HG02973 (cell line): ENCODE measurements at regions not wholly inside any gene's neighbourhood (a gene's known extent, or its start where the extent isn't known, plus 50 kb on each side); places are given as distances from the start of the nearest gene placed in this dataset.
A peak's percentile ranks its signal among the peaks of the same experiment; 100 is the strongest.
"Not testable (repeated sequence)": the region's sequence is repeated elsewhere in the genome, so short reads cannot be mapped to it uniquely, and the experiment has no call there.

Experiments
- ATAC-seq: cut with Tn5 transposase; IDR thresholded peaks from one replicate; pipeline ENCODE4 v1.9.1; 2021; ENCODE audit warnings: moderate library complexity; ENCODE audit not compliant: unreplicated experiment

DNA sequence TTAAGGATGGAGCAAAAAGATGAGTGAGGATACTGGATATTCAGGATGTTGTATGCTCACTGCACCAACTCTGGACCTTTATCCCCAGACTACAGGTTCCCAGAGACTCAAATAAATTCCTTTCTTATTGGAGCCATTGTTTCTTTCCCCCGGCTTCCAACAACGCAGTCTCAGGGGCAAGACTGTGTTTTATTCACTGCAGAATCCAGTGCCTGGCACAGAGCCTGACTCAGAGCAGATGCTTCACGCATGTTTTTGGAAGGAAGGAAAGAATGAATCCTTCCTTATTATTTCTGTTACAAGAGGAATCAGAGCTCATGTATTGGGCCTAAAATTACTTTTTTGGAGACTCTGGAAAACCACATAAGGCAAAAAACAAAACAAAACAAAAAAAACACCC is 96.0 kb upstream of the VGLL4 start:
- no peak for ATAC-seq

GRCh38 chr3:11739123-11739522 is 95.4 kb upstream of the VGLL4 start:
- no peak for ATAC-seq

DNA sequence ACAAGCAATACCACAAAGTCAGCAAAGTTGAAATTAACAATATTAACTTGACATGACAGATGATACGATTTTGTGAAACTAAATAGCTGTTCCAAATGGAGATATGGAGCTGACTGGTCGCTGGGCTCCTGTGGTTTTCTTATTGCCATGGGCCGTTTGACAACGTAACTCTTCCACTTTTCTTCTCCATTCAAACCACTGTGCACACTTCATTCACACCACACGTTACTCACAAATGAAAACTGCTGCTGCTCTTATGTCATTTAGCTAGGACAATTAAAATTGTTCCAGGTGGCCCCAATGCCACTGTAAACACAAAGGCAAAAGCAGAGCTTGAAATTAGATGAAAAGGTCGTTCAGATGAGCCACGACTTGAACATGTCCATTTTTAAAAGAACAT is 94.0 kb upstream of the VGLL4 start:
- no peak for ATAC-seq

- no peak for ATAC-seq
Measured at GRCh38 chr3:11736136-11736833, 92.6 kb upstream of the VGLL4 start.

- no peak for ATAC-seq
Measured at GRCh38 chr3:11735638-11736037, 91.9 kb upstream of the VGLL4 start.

- not testable (repeated sequence) for ATAC-seq
Measured at GRCh38 chr3:11735111-11735510, 91.4 kb upstream of the VGLL4 start.

DNA sequence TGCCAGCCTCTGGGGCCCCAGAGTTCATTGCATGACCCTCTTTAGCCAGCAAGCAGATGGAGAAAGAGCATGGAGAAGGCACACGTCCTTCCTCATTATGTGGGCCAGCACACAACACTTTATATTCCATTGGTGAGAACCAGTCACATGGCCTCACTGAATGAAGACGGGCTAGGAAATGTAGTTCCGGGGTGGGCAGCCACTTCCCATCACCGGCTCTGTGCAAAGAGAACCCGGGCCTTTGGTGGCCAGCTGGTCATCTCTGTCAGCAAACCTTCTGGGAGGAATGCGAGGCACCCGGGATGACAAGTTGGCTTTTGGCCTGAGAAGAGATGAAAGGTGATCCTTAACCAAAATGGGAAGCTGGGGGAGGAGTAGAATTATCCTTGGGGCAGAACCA is 90.2 kb upstream of the VGLL4 start:
- ATAC-seq, result no peak

DNA sequence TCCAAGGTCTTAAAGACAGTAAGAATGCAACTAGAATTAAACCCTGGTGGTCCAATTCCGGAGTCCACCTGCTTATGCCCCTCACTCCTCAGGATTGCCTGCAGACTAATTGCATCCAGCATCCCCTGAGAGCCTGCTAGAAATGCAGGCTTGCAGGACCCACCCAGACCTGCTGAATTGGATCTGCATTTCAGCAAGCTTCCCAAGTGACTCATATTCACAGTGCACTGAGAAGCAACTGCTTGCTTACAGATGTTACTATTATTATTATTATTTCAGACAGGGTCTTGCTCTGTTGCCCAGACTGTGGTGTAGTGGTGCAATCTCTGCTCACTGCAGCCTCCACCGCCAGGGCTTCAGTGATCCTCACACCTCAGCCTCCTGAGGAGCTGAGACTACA is 83.5 kb upstream of the VGLL4 start:
- no peak for ATAC-seq

GRCh38 chr3:11726146-11726545 is 82.4 kb upstream of the VGLL4 start:
- no peak for ATAC-seq

DNA sequence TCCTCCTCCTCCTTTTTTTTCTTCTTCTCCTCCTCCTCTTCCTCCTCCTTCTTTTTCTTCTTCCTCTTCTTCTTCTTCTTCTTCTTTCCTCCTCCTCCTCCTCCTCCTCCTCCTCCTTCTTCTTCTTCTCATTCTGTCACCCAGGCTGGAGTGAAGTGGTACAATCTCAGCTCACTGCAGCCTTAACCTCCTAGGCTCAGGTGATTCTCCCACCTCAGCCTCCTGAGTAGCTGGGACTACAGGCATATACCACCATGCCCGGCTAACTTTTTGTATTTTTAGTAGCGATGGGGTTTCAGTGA is 81.6 kb upstream of the VGLL4 start:
- ATAC-seq, result not testable (repeated sequence)

- peak; percentile 42 for ATAC-seq
Measured at GRCh38 chr3:11724615-11725339, 81.1 kb upstream of the VGLL4 start.

- ATAC-seq, result no peak
Measured at GRCh38 chr3:11721479-11721878, 77.8 kb upstream of the VGLL4 start.

DNA sequence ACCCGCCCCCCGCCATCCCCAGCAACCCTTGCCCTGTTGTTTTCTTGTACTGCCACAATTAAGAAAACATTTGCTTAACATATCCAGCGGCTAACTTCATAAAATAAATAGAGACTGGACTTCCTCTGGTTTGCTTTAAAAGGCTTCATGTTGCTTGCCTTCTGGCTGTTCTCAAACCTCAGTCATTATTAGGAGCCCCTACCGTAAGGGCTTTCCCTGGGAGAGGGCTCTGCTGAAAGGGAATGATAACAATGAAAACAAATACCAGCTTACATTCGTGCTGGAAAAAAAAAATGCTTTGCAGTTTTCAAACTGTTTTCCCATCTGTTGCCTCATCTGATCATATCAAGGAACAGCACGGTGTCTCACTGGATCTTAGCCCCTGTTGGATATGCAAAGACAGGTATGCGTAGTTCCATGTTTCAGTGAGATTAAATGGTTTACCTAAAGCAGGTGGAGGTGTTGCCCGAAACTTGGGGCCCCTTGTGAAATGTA is 77.2 kb upstream of the VGLL4 start:
- no peak for ATAC-seq

- ATAC-seq, result peak; percentile 33
Measured at GRCh38 chr3:11720304-11720898, 76.7 kb upstream of the VGLL4 start.

- peak; percentile 68 for ATAC-seq
Measured at GRCh38 chr3:11719406-11720303, 75.9 kb upstream of the VGLL4 start.

- peak; percentile 10 for ATAC-seq
Measured at GRCh38 chr3:11718637-11719405, 75.1 kb upstream of the VGLL4 start.

GRCh38 chr3:11717768-11718636 is 74.3 kb upstream of the VGLL4 start:
- no peak for ATAC-seq

- ATAC-seq, result no peak
Measured at GRCh38 chr3:11717301-11717700, 73.6 kb upstream of the VGLL4 start.

DNA sequence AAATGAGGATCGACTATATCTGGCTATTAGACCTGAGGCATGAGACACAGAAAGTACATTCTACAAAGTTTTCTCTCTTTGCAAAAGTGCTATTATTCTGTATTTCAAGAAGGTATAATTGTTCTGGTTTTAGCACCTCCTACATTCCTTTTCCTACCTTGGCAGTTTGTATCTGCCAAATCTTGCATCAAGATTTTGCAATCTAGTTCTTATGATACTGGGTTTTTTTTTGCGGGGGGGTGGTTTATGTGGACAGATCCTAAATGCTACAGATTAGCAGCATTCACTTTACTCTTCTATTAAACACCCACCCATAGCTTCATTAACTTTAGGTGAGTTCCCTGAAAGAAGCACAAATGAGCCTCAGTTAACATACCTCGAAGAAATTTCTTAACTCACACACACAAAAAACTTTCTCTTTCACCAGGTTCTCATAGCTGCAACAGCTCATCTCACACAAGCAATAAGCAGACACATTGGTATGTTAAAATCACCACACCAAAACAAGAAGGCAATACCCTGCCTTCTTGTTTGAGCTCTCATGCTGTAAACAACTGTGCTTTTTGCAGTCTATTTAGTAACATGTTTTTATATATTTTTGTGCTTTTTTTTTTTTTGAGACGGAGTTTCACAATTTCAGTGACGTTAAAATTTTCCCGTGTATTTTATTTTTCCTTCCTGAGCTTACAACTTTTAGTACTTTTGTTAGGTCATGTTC is 73.0 kb upstream of the VGLL4 start:
- ATAC-seq, result no peak
